ENCODE measurements at regions not wholly inside any gene's neighbourhood (a gene's known extent, or its start where the extent isn't known, plus 50 kb on each side); places are given as distances from the start of the nearest gene placed in this dataset.

- Histone ChIP-seq H3K27ac (ENCODE audit: low read depth, low read length) (no peak overlapping the region), H3K4me1 (ENCODE audit: control insufficient read depth, insufficient read depth, low read length) (no peaks in the 10 kb centered on the region), H3K9ac (ENCODE audit: low read depth, low read length) (no peak overlapping the region), H3K36me3 (ENCODE audit: control insufficient read depth, insufficient read depth, low read length) (no peaks in the 10 kb centered on the region), H3K4me3 (ENCODE audit: low read depth, low read length) (no peak overlapping the region), H3K27me3 (ENCODE audit: control insufficient read depth, insufficient read depth, low read length) (no peaks in the 10 kb centered on the region), H3K9me3 (ENCODE audit: control insufficient read depth, insufficient read depth, low read length) (no peaks in the 10 kb centered on the region)
These were observed 219.8 kb upstream of the BMPER start for GRCh38 chr7:33685503-33685902.

GRCh38 chr7:33685981-33686683 is 219.2 kb upstream of the BMPER start:
- Histone ChIP-seq H3K4me3 (ENCODE audit: low read depth, low read length) (no peak overlapping the region), H3K9ac (ENCODE audit: low read depth, low read length) (no peak overlapping the region), H3K36me3 (ENCODE audit: control insufficient read depth, insufficient read depth, low read length) (no peaks in the 10 kb centered on the region), H3K4me1 (ENCODE audit: control insufficient read depth, insufficient read depth, low read length) (no peaks in the 10 kb centered on the region), H3K27me3 (ENCODE audit: control insufficient read depth, insufficient read depth, low read length) (no peaks in the 10 kb centered on the region), H3K27ac (ENCODE audit: low read depth, low read length) (no peak overlapping the region), H3K9me3 (ENCODE audit: control insufficient read depth, insufficient read depth, low read length) (no peaks in the 10 kb centered on the region)

GRCh38 chr7:33687625-33688024 is 217.7 kb upstream of the BMPER start:
- Histone ChIP-seq H3K4me3 (ENCODE audit: low read depth, low read length) (no peak overlapping the region), H3K9ac (ENCODE audit: low read depth, low read length) (no peak overlapping the region), H3K27ac (ENCODE audit: low read depth, low read length) (no peak overlapping the region), H3K9me3 (ENCODE audit: control insufficient read depth, insufficient read depth, low read length) (no peaks in the 10 kb centered on the region), H3K4me1 (ENCODE audit: control insufficient read depth, insufficient read depth, low read length) (no peaks in the 10 kb centered on the region), H3K27me3 (ENCODE audit: control insufficient read depth, insufficient read depth, low read length) (no peaks in the 10 kb centered on the region), H3K36me3 (ENCODE audit: control insufficient read depth, insufficient read depth, low read length) (no peaks in the 10 kb centered on the region)

- H3K36me3 ChIP-seq (ENCODE audit: control insufficient read depth, insufficient read depth, low read length): no peaks in the 10 kb centered on the region
- no peaks in the 10 kb centered on the region for H3K27me3 ChIP-seq (ENCODE audit: control insufficient read depth, insufficient read depth, low read length)
- no peaks in the 10 kb centered on the region for H3K4me1 ChIP-seq (ENCODE audit: control insufficient read depth, insufficient read depth, low read length)
- no peak overlapping the region for H3K4me3 ChIP-seq (ENCODE audit: low read depth, low read length)
- H3K27ac ChIP-seq (ENCODE audit: low read depth, low read length): no peak overlapping the region
- no peaks in the 10 kb centered on the region for H3K9me3 ChIP-seq (ENCODE audit: control insufficient read depth, insufficient read depth, low read length)
- no peak overlapping the region for H3K9ac ChIP-seq (ENCODE audit: low read depth, low read length)
These were observed 214.2 kb upstream of the BMPER start for GRCh38 chr7:33691180-33691579.

DNA sequence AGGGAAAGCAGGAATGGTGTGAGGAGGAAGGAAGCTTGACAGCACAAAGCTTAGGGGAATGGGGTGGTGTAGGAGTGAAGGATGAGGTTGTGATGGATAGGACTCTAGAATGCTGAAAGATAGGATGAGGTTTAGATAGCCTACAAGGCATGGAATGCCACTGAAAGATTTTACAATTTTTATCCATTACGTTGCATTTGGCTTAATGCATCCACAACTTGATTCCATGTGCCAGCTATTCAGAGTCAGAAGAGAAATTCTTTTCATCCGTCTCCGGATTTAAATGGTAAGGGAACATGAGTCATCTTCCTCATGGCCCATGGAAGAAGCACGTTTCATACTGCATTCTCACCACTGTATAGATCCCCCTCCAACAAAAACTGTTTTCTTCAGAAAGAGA is 212.4 kb upstream of the BMPER start:
- H3K27me3 ChIP-seq (ENCODE audit: control insufficient read depth, insufficient read depth, low read length): no peaks in the 10 kb centered on the region
- H3K9ac ChIP-seq (ENCODE audit: low read depth, low read length): no peak overlapping the region
- H3K27ac ChIP-seq (ENCODE audit: low read depth, low read length): no peak overlapping the region
- no peaks in the 10 kb centered on the region for H3K36me3 ChIP-seq (ENCODE audit: control insufficient read depth, insufficient read depth, low read length)
- no peaks in the 10 kb centered on the region for H3K9me3 ChIP-seq (ENCODE audit: control insufficient read depth, insufficient read depth, low read length)
- H3K4me3 ChIP-seq (ENCODE audit: low read depth, low read length): no peak overlapping the region
- no peaks in the 10 kb centered on the region for H3K4me1 ChIP-seq (ENCODE audit: control insufficient read depth, insufficient read depth, low read length)

- Histone ChIP-seq H3K27me3 (ENCODE audit: control insufficient read depth, insufficient read depth, low read length) (no peaks in the 10 kb centered on the region), H3K4me1 (ENCODE audit: control insufficient read depth, insufficient read depth, low read length) (no peaks in the 10 kb centered on the region), H3K27ac (ENCODE audit: low read depth, low read length) (no peak overlapping the region), H3K9me3 (ENCODE audit: control insufficient read depth, insufficient read depth, low read length) (no peaks in the 10 kb centered on the region), H3K9ac (ENCODE audit: low read depth, low read length) (no peak overlapping the region), H3K36me3 (ENCODE audit: control insufficient read depth, insufficient read depth, low read length) (no peaks in the 10 kb centered on the region), H3K4me3 (ENCODE audit: low read depth, low read length) (no peak overlapping the region)
These were observed 211.3 kb upstream of the BMPER start for GRCh38 chr7:33694006-33694405.

DNA sequence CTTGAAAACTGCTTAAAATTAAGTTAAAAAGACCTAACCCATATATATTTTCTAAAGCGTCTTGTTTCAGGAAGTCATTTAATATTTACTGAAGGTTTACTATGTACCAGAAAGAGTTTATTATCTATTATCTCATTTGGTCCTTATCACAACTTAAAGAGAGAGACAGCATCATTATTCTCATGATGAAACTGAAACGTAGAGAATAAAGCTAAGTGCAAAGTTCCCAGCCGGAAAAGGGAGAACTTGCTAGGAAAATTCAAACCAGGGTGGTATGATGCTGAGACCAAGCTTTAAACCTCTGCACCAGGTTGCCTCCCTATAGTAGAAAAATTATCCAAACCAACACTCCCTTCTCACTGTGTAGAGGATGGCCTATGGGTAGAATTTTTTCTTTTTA is 207.7 kb upstream of the BMPER start:
- H3K9ac ChIP-seq (ENCODE audit: low read depth, low read length): no peak overlapping the region
- no peaks in the 10 kb centered on the region for H3K4me1 ChIP-seq (ENCODE audit: control insufficient read depth, insufficient read depth, low read length)

GRCh38 chr7:33698041-33698440 is 207.3 kb upstream of the BMPER start:
- Histone ChIP-seq H3K4me3 (ENCODE audit: low read depth, low read length) (no peak overlapping the region), H3K27ac (ENCODE audit: low read depth, low read length) (no peak overlapping the region), H3K27me3 (ENCODE audit: control insufficient read depth, insufficient read depth, low read length) (0 out of 2 replicates have a peak, but pooled peaks cover 3% of the 10 kb centered on the region), H3K9me3 (ENCODE audit: control insufficient read depth, insufficient read depth, low read length) (peaks cover 10% of the 10 kb centered on the region), H3K36me3 (ENCODE audit: control insufficient read depth, insufficient read depth, low read length) (no peaks in the 10 kb centered on the region), H3K4me1 (ENCODE audit: control insufficient read depth, insufficient read depth, low read length) (no peaks in the 10 kb centered on the region), H3K9ac (ENCODE audit: low read depth, low read length) (no peak overlapping the region)

More for the DNA sequence above, 207.7 kb upstream of the BMPER start:
- H3K9me3 ChIP-seq (ENCODE audit: control insufficient read depth, insufficient read depth, low read length): peaks cover 10% of the 10 kb centered on the region
- H3K27me3 ChIP-seq (ENCODE audit: control insufficient read depth, insufficient read depth, low read length): 0 out of 2 replicates have a peak, but pooled peaks cover under 1% of the 10 kb centered on the region
- H3K4me3 ChIP-seq (ENCODE audit: low read depth, low read length): no peak overlapping the region
- no peak overlapping the region for H3K27ac ChIP-seq (ENCODE audit: low read depth, low read length)
- no peaks in the 10 kb centered on the region for H3K36me3 ChIP-seq (ENCODE audit: control insufficient read depth, insufficient read depth, low read length)

DNA sequence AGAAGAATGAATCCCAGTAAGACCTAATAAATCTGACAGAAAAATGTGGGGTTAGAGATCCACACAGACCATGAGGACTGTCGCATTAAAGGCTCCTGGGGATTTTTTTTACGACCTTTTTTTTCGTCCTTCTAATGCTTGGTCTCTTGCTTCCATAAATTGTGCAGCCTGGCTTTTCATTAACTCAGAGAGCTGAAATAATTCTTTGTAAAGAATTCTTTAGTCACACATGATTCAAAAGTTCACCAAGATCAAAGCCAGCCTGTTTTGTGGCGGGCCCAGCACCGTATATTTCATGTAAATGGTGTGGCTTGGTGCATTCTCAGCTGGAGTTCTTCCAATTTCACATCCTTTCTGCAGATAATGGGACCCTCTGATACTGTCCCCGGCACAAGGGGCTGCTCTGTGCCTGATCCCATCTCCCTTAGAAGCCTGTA is 206.6 kb upstream of the BMPER start:
- H3K4me3 ChIP-seq (ENCODE audit: low read depth, low read length): no peak overlapping the region
- H3K9me3 ChIP-seq (ENCODE audit: control insufficient read depth, insufficient read depth, low read length): peaks cover 10% of the 10 kb centered on the region
- H3K27ac ChIP-seq (ENCODE audit: low read depth, low read length): no peak overlapping the region
- H3K9ac ChIP-seq (ENCODE audit: low read depth, low read length): no peak overlapping the region
- no peaks in the 10 kb centered on the region for H3K4me1 ChIP-seq (ENCODE audit: control insufficient read depth, insufficient read depth, low read length)
- no peaks in the 10 kb centered on the region for H3K36me3 ChIP-seq (ENCODE audit: control insufficient read depth, insufficient read depth, low read length)
- H3K27me3 ChIP-seq (ENCODE audit: control insufficient read depth, insufficient read depth, low read length): peaks cover 5% of the 10 kb centered on the region

GRCh38 chr7:33700001-33700899 is 205.1 kb upstream of the BMPER start:
- Histone ChIP-seq H3K9ac (ENCODE audit: low read depth, low read length) (no peak overlapping the region), H3K9me3 (ENCODE audit: control insufficient read depth, insufficient read depth, low read length) (peaks cover 10% of the 10 kb centered on the region), H3K27ac (ENCODE audit: low read depth, low read length) (no peak overlapping the region), H3K4me3 (ENCODE audit: low read depth, low read length) (no peak overlapping the region), H3K27me3 (ENCODE audit: control insufficient read depth, insufficient read depth, low read length) (peaks cover 20% of the 10 kb centered on the region), H3K36me3 (ENCODE audit: control insufficient read depth, insufficient read depth, low read length) (no peaks in the 10 kb centered on the region), H3K4me1 (ENCODE audit: control insufficient read depth, insufficient read depth, low read length) (peaks cover 10% of the 10 kb centered on the region)

DNA sequence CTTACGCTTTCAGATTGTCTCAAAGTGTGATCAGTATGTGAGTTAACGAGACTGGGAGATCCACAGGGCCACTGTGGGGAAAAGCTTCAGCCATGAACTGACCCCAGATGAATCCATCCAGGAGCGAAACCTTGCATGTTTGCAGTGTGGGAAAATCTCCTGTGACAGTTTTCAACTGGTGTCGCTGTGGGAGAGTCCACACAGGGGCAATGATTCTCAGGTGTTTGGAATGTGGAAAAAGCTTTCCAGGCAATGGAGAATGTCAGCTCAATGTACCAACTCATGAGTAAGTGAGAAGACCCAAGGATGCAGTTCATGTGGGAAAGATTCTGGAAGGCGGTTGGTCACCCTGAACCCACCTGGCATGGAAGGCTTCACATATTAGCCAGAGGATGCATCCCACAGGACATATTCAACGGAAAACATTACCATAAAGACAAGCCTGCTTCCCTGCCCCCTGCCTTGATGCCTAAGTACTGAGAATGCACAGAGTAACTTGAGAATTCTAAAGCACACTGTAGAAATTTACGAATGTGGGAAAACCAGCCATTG is 204.1 kb upstream of the BMPER start:
- H3K4me3 ChIP-seq (ENCODE audit: low read depth, low read length): no peak overlapping the region
- no peaks in the 10 kb centered on the region for H3K36me3 ChIP-seq (ENCODE audit: control insufficient read depth, insufficient read depth, low read length)
- peaks cover 18% of the 10 kb centered on the region for H3K4me1 ChIP-seq (ENCODE audit: control insufficient read depth, insufficient read depth, low read length)
- H3K27me3 ChIP-seq (ENCODE audit: control insufficient read depth, insufficient read depth, low read length): peaks cover 24% of the 10 kb centered on the region
- H3K9me3 ChIP-seq (ENCODE audit: control insufficient read depth, insufficient read depth, low read length): peaks cover 10% of the 10 kb centered on the region
- no peak overlapping the region for H3K27ac ChIP-seq (ENCODE audit: low read depth, low read length)
- no peak overlapping the region for H3K9ac ChIP-seq (ENCODE audit: low read depth, low read length)

All from HUES48 (cell line).